ENCODE measurements at regions not wholly inside any gene's neighbourhood (a gene's known extent, or its start where the extent isn't known, plus 50 kb on each side); places are given as distances from the start of the nearest gene placed in this dataset.

DNA sequence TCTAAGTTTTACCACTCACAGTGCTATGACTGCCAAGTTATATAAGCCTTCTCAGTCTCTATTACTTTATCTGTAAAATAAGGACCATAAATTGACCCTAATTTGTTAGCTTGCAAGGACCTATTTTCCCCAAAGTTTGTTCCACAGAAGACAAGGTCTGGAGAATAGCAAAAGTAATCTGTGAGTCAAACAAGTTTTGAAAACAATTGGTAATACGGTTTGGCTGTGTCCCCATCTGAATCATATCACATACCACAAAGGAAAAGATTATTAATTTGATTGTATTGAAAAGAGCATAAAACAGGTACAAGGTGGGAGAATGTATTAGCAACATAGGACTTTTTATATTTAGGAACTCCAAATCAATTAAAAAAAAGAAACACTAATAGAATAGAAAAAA, 124.0 kb upstream of the TARS1 start:
- TF ChIP-seq, protein P1, sequence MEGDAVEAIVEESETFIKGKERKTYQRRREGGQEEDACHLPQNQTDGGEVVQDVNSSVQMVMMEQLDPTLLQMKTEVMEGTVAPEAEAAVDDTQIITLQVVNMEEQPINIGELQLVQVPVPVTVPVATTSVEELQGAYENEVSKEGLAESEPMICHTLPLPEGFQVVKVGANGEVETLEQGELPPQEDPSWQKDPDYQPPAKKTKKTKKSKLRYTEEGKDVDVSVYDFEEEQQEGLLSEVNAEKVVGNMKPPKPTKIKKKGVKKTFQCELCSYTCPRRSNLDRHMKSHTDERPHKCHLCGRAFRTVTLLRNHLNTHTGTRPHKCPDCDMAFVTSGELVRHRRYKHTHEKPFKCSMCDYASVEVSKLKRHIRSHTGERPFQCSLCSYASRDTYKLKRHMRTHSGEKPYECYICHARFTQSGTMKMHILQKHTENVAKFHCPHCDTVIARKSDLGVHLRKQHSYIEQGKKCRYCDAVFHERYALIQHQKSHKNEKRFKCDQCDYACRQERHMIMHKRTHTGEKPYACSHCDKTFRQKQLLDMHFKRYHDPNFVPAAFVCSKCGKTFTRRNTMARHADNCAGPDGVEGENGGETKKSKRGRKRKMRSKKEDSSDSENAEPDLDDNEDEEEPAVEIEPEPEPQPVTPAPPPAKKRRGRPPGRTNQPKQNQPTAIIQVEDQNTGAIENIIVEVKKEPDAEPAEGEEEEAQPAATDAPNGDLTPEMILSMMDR (IDR thresholded peaks at IDR 0.05; ENCODE audit: low read depth, low read length) = no peak
- in situ Hi-C loops (cut with HindIII; ENCODE audit: low sequenced_read_pairs) = no loop called here
- no peak overlapping the region for H3K4me3 ChIP-seq (ENCODE audit: low read depth, low read length)
- peak; percentile 44 for DNase-seq (ENCODE audit: low read depth, low spot score)

GRCh38 chr5:33317271-33317670, 123.5 kb upstream of the TARS1 start:
- in situ Hi-C loops (cut with HindIII; ENCODE audit: low sequenced_read_pairs) = no loop called here
- TF ChIP-seq, protein P1 (IDR thresholded peaks at IDR 0.05; ENCODE audit: low read depth, low read length) = no peak
- peak; percentile 68 for DNase-seq (ENCODE audit: low read depth, low spot score)
- H3K4me3 ChIP-seq (ENCODE audit: low read depth, low read length) = no peak overlapping the region

GRCh38 chr5:33319151-33319550, 121.6 kb upstream of the TARS1 start:
- in situ Hi-C loops (cut with HindIII; ENCODE audit: low sequenced_read_pairs) = no loop called here
- no peak for DNase-seq (ENCODE audit: low read depth, low spot score)
- no peak overlapping the region for H3K4me3 ChIP-seq (ENCODE audit: low read depth, low read length)
- TF ChIP-seq, protein P1 (IDR thresholded peaks at IDR 0.05; ENCODE audit: low read depth, low read length) = no peak

DNA sequence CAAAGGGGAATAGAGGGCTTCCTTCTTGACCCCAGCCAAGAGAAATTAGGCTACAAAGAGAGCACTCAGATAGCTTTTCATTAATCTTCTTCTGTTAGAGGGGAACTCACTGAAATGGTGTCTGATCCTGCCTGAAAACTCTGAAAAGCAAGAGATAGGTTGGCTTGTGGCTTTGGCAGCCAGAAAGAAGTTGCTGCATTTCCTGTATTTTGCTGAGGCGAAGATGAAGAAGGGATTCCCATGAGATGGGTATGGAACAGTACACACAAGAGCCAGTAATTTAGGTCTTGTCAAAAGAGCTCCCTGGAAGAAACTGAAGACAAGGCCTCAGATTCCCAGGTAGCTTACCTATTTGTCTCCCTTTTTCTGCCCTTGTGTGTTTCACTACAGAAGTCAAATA, 120.9 kb upstream of the TARS1 start:
- TF ChIP-seq, protein P1 (IDR thresholded peaks at IDR 0.05; ENCODE audit: low read depth, low read length) = no peak
- H3K4me3 ChIP-seq (ENCODE audit: low read depth, low read length) = no peak overlapping the region
- peak; percentile 41 for DNase-seq (ENCODE audit: low read depth, low spot score)
- in situ Hi-C loops (cut with HindIII; ENCODE audit: low sequenced_read_pairs) = no loop called here

- TF ChIP-seq, protein P1 (IDR thresholded peaks at IDR 0.05; ENCODE audit: low read depth, low read length) = no peak
- H3K4me3 ChIP-seq (ENCODE audit: low read depth, low read length) = no peak overlapping the region
- peak; percentile 94 for DNase-seq (ENCODE audit: low read depth, low spot score)
- in situ Hi-C loops (cut with HindIII; ENCODE audit: low sequenced_read_pairs) = no loop called here
These were observed 119.7 kb upstream of the TARS1 start for GRCh38 chr5:33321026-33321425.

GRCh38 chr5:33322632-33323031, 118.1 kb upstream of the TARS1 start:
- no peak overlapping the region for H3K4me3 ChIP-seq (ENCODE audit: low read depth, low read length)
- in situ Hi-C loops (cut with HindIII; ENCODE audit: low sequenced_read_pairs) = no loop called here
- DNase-seq (ENCODE audit: low read depth, low spot score) = no peak
- TF ChIP-seq, protein P1 (IDR thresholded peaks at IDR 0.05; ENCODE audit: low read depth, low read length) = no peak
